GM19239 (cell line): ENCODE measurements at regions not wholly inside any gene's neighbourhood (a gene's known extent, or its start where the extent isn't known, plus 50 kb on each side); places are given as distances from the start of the nearest gene placed in this dataset.
"Not testable (repeated sequence)": the region's sequence is repeated elsewhere in the genome, so short reads cannot be mapped to it uniquely, and the experiment has no call there.

Source experiments
- DNase-seq: peaks from one replicate; pipeline ENCODE4 v3.0.0; 2011; ENCODE audit warnings: low spot score; ENCODE audit not compliant: insufficient read length
- FAIRE-seq: peaks from 2 replicates; lab custom pipeline; 2011; peaks lifted over from hg19 to GRCh38; lab: Jason Lieb, UNC

- FAIRE-seq = no peak
- DNase-seq = no peak
Measured at GRCh38 chr2:120541972-120542670, 193.5 kb upstream of the GLI2 start.

- FAIRE-seq (no peak), DNase-seq (no peak)
Measured at GRCh38 chr2:120542911-120543527, 192.6 kb upstream of the GLI2 start.

- no peak for FAIRE-seq
- DNase-seq = no peak
Measured at GRCh38 chr2:120543899-120544298, 191.8 kb upstream of the GLI2 start.

GRCh38 chr2:120544522-120544921 lies 191.1 kb upstream of the GLI2 start:
- DNase-seq (no peak), FAIRE-seq (no peak)

GRCh38 chr2:120545007-120545406 lies 190.7 kb upstream of the GLI2 start:
- not testable (repeated sequence) for DNase-seq, FAIRE-seq

GRCh38 chr2:120545521-120546047 lies 190.1 kb upstream of the GLI2 start:
- FAIRE-seq (no peak), DNase-seq (no peak)

- FAIRE-seq = no peak
- DNase-seq = no peak
Measured at GRCh38 chr2:120546048-120546864, 189.4 kb upstream of the GLI2 start.

GRCh38 chr2:120546865-120547390 lies 188.7 kb upstream of the GLI2 start:
- no peak for FAIRE-seq
- DNase-seq = no peak

GRCh38 chr2:120547662-120548061 lies 188.0 kb upstream of the GLI2 start:
- FAIRE-seq (no peak), DNase-seq (no peak)

- no peak for FAIRE-seq
- DNase-seq = no peak
Measured at GRCh38 chr2:120548627-120549608, 186.8 kb upstream of the GLI2 start.

GRCh38 chr2:120549841-120550240 lies 185.8 kb upstream of the GLI2 start:
- DNase-seq = no peak
- no peak for FAIRE-seq

- no peak for DNase-seq
- no peak for FAIRE-seq
Measured at GRCh38 chr2:120550282-120550681, 185.4 kb upstream of the GLI2 start.

- DNase-seq (no peak), FAIRE-seq (no peak)
Measured at GRCh38 chr2:120550893-120551446, 184.7 kb upstream of the GLI2 start.

GRCh38 chr2:120551522-120551921 lies 184.1 kb upstream of the GLI2 start:
- FAIRE-seq (no peak), DNase-seq (peak; percentile 22)

- no peak for FAIRE-seq
- no peak for DNase-seq
Measured at GRCh38 chr2:120552079-120552478, 183.6 kb upstream of the GLI2 start.

- DNase-seq (no peak), FAIRE-seq (no peak)
Measured at GRCh38 chr2:120552800-120553481, 182.7 kb upstream of the GLI2 start.

- no peak for DNase-seq
- no peak for FAIRE-seq
Measured at GRCh38 chr2:120554625-120555032, 181.0 kb upstream of the GLI2 start.

GRCh38 chr2:120555092-120555491 lies 180.6 kb upstream of the GLI2 start:
- no peak for DNase-seq
- no peak for FAIRE-seq

GRCh38 chr2:120556911-120557310 lies 178.8 kb upstream of the GLI2 start:
- DNase-seq = no peak

More at GRCh38 chr2:120556911-120557310, 178.8 kb upstream of the GLI2 start:
- no peak for FAIRE-seq
